ENCODE measurements at regions not wholly inside any gene's neighbourhood (a gene's known extent, or its start where the extent isn't known, plus 50 kb on each side); places are given as distances from the start of the nearest gene placed in this dataset.

- no peaks in the 10 kb centered on the region for H3K27me3 ChIP-seq
- no peak overlapping the region for H3K4me3 ChIP-seq
- no peak for DNase-seq (ENCODE audit: extremely low spot score)
- H3K9me3 ChIP-seq = no peaks in the 10 kb centered on the region
- H3K4me1 ChIP-seq = no peaks in the 10 kb centered on the region
- H3K27ac ChIP-seq (replicated peaks in 1 of 4) = no peak overlapping the region
- TF ChIP-seq EP300 (IDR thresholded peaks at IDR 0.05) = no peak
- TF ChIP-seq CTCF (IDR thresholded peaks at IDR 0.05) = no peak
- no CpG with 5 or more reads among the region's 1 CpG for WGBS
- intact Hi-C loops (cut with DNase I) = no loop called here
- H3K36me3 ChIP-seq = no peaks in the 10 kb centered on the region
These were observed 1030.7 kb downstream of the NLGN4Y start for GRCh38 chrY:15554991-15555390.

GRCh38 chrY:15559169-15559568 is 1034.8 kb downstream of the NLGN4Y start:
- Histone ChIP-seq H3K4me1 (no peaks in the 10 kb centered on the region), H3K27ac (replicated peaks in 1 of 4) (no peak overlapping the region), H3K9me3 (no peaks in the 10 kb centered on the region), H3K27me3 (no peaks in the 10 kb centered on the region), H3K36me3 (no peaks in the 10 kb centered on the region), H3K4me3 (no peak overlapping the region)
- intact Hi-C loops (cut with DNase I) = no loop called here
- no peak for DNase-seq (ENCODE audit: extremely low spot score)
- TF ChIP-seq CTCF (IDR thresholded peaks at IDR 0.05) = no peak
- no peak for TF ChIP-seq EP300 (IDR thresholded peaks at IDR 0.05)
- TF ChIP-seq POLR2A (IDR thresholded peaks at IDR 0.05; ENCODE audit: low read depth) = no peak
- no peak for TF ChIP-seq POLR2AphosphoS5 (IDR thresholded peaks at IDR 0.05)

- Histone ChIP-seq H3K27ac (replicated peaks in 1 of 4) (no peak overlapping the region), H3K4me1 (no peaks in the 10 kb centered on the region), H3K27me3 (no peaks in the 10 kb centered on the region), H3K36me3 (no peaks in the 10 kb centered on the region), H3K9me3 (no peaks in the 10 kb centered on the region), H3K4me3 (no peak overlapping the region)
- TF ChIP-seq EP300 (IDR thresholded peaks at IDR 0.05) = no peak
- TF ChIP-seq POLR2A (IDR thresholded peaks at IDR 0.05; ENCODE audit: low read depth) = no peak
- TF ChIP-seq POLR2AphosphoS5 (IDR thresholded peaks at IDR 0.05) = no peak
- no peak for TF ChIP-seq CTCF (IDR thresholded peaks at IDR 0.05)
- intact Hi-C loops (cut with DNase I) = no loop called here
- no peak for DNase-seq (ENCODE audit: extremely low spot score)
- no CpG with 5 or more reads among the region's 3 CpGs for WGBS
These were observed 1036.5 kb downstream of the NLGN4Y start for GRCh38 chrY:15560840-15561239.

- TF ChIP-seq POLR2A (IDR thresholded peaks at IDR 0.05; ENCODE audit: low read depth) = no peak
- TF ChIP-seq POLR2AphosphoS5 (IDR thresholded peaks at IDR 0.05) = no peak
- no peak for TF ChIP-seq EP300 (IDR thresholded peaks at IDR 0.05)
- no peak for TF ChIP-seq CTCF (IDR thresholded peaks at IDR 0.05)
- WGBS = no CpG with 5 or more reads among the region's 5 CpGs
- intact Hi-C loops (cut with DNase I) = no loop called here
These were observed 1037.4 kb downstream of the NLGN4Y start for GRCh38 chrY:15561501-15562289.

GRCh38 chrY:15577886-15578285 is 1053.6 kb downstream of the NLGN4Y start:
- no CpG with 5 or more reads among the region's 1 CpG for WGBS
- H3K4me3 ChIP-seq = no peak overlapping the region
- intact Hi-C loops (cut with DNase I) = no loop called here
- H3K36me3 ChIP-seq = no peaks in the 10 kb centered on the region
- H3K4me1 ChIP-seq = no peaks in the 10 kb centered on the region
- no peak for DNase-seq (ENCODE audit: extremely low spot score)
- no peak overlapping the region for H3K27ac ChIP-seq (replicated peaks in 1 of 4)
- H3K9me3 ChIP-seq = no peaks in the 10 kb centered on the region
- TF ChIP-seq CTCF (IDR thresholded peaks at IDR 0.05) = no peak
- H3K27me3 ChIP-seq = no peaks in the 10 kb centered on the region

More at GRCh38 chrY:15561501-15562289, 1037.4 kb downstream of the NLGN4Y start:
- DNase-seq (ENCODE audit: extremely low spot score) = no peak
- Histone ChIP-seq H3K4me3 (no peak overlapping the region), H3K4me1 (no peaks in the 10 kb centered on the region), H3K9me3 (no peaks in the 10 kb centered on the region), H3K36me3 (no peaks in the 10 kb centered on the region), H3K27me3 (no peaks in the 10 kb centered on the region), H3K27ac (replicated peaks in 1 of 4) (no peak overlapping the region)

Measured in esophagus muscularis mucosa (tissue), 4 donors.